Smooth muscle cell (in vitro differentiated cells): ENCODE measurements at regions not wholly inside any gene's neighbourhood (a gene's known extent, or its start where the extent isn't known, plus 50 kb on each side); places are given as distances from the start of the nearest gene placed in this dataset.

Experiments used
- DNase-seq: peaks from one replicate; lab custom pipeline; 2025; ENCODE audit not compliant: unreplicated experiment; lab: John Stamatoyannopoulos, UW
- H2AFZ ChIP-seq: fragments of 200-600 bp; sonication (generic); 2 replicates; pipeline ENCODE4 v1.6.0; 2016; ENCODE audit warnings: antibody characterized with exemption, low read depth, mild to moderate bottlenecking
- H3F3A ChIP-seq: fragments of 200-600 bp; sonication (generic); 2 replicates; pipeline ENCODE4 v1.6.0; 2017; ENCODE audit warnings: antibody characterized with exemption, low read depth
- H3K27ac ChIP-seq: fragments of 200-600 bp; sonication (generic); 2 replicates; pipeline ENCODE4 v1.5.1; 2016; ENCODE audit warnings: low read depth, mild to moderate bottlenecking
- H3K27me3 ChIP-seq: fragments of 200-600 bp; sonication (generic); 2 replicates; pipeline ENCODE4 v1.6.1; 2016; ENCODE audit warnings: low read depth, mild to moderate bottlenecking
- H3K36me3 ChIP-seq: fragments of 200-600 bp; sonication (generic); 2 replicates; pipeline ENCODE4 v1.5.1; 2016; ENCODE audit warnings: low read depth
- H3K4me1 ChIP-seq: fragments of 200-600 bp; sonication (generic); 2 replicates; pipeline ENCODE4 v1.5.1; 2016; ENCODE audit warnings: low read depth
- H3K4me2 ChIP-seq: fragments of 200-600 bp; sonication (generic); 2 replicates; pipeline ENCODE4 v1.6.0; 2016; ENCODE audit warnings: mild to moderate bottlenecking
- H3K4me3 ChIP-seq: fragments of 200-600 bp; sonication (generic); 2 replicates; pipeline ENCODE4 v1.5.1; 2016; ENCODE audit warnings: mild to moderate bottlenecking
- H3K79me2 ChIP-seq: fragments of 200-600 bp; sonication (generic); 2 replicates; pipeline ENCODE4 v1.6.0; 2016; ENCODE audit warnings: low read depth, mild to moderate bottlenecking
- H3K9ac ChIP-seq: fragments of 200-600 bp; sonication (generic); 2 replicates; pipeline ENCODE4 v1.6.0; 2016; ENCODE audit warnings: low read depth
- H3K9me3 ChIP-seq: fragments of 200-600 bp; sonication (generic); replicated peaks from 2 replicates; pipeline ENCODE4 v1.5.1; 2016; ENCODE audit warnings: low read depth
- H4K20me1 ChIP-seq: fragments of 200-600 bp; sonication (generic); 2 replicates; pipeline ENCODE4 v1.6.0; 2016; ENCODE audit warnings: low read depth
- CTCF ChIP-seq: fragments of 200-600 bp; sonication (generic); IDR thresholded peaks from 2 replicates; pipeline ENCODE4 v1.5.1; 2017; ENCODE audit warnings: borderline replicate concordance, mild to moderate bottlenecking, antibody characterized with exemption; ENCODE audit not compliant: insufficient read depth, poor library complexity, severe bottlenecking
- whole genome bisulfite sequencing: methylation state at CpG from one replicate; pipeline ENCODE4 v1.1.7; 2016; ENCODE audit warnings: low lambda C conversion rate; 5-methylcytosine and 5-hydroxymethylcytosine counted together

DNA sequence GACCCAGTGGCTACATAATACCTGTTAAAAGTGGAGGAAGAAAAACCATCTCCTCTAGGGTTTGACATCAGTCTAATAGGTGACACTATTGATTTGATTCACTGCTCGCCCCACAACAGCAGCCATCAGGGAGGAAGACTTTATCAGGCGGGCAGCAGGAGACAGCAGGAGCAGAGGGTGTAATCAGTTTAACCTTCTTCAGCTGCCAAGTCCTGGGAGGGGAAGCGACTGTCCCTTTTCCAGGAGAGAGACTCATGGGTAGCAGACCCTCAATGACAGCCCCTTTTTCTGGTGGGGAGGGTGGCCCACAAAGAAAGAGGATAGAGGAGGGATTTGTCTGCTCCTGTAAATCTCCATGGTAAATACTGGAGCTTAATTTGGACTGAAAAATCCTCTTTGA, 291.8 kb downstream of the HAPSTR1 start:
- H3K9me3 ChIP-seq: no peaks in the 10 kb centered on the region
- TF ChIP-seq CTCF: no peak
- no peak overlapping the region for H2AFZ ChIP-seq
- H3K27me3 ChIP-seq: no peaks in the 10 kb centered on the region
- H3K27ac ChIP-seq: no peak overlapping the region
- no peaks in the 10 kb centered on the region for H3K36me3 ChIP-seq
- H3F3A ChIP-seq: no peaks in the 10 kb centered on the region
- no peaks in the 10 kb centered on the region for H4K20me1 ChIP-seq
- WGBS: 91% methylated on average over 3 of the region's 3 CpGs
- DNase-seq: no peak
- no peak overlapping the region for H3K4me2 ChIP-seq
- H3K79me2 ChIP-seq: no peaks in the 10 kb centered on the region
- no peaks in the 10 kb centered on the region for H3K4me1 ChIP-seq
- H3K9ac ChIP-seq: no peak overlapping the region
- no peak overlapping the region for H3K4me3 ChIP-seq

- H3K79me2 ChIP-seq: no peaks in the 10 kb centered on the region
- no peak overlapping the region for H2AFZ ChIP-seq
- no peak overlapping the region for H3K27ac ChIP-seq
- no peaks in the 10 kb centered on the region for H4K20me1 ChIP-seq
- no peaks in the 10 kb centered on the region for H3K9me3 ChIP-seq
- WGBS: 76% methylated on average over 4 of the region's 4 CpGs
- no peak overlapping the region for H3K4me3 ChIP-seq
- no peak overlapping the region for H3K4me2 ChIP-seq
- H3K4me1 ChIP-seq: no peaks in the 10 kb centered on the region
- no peaks in the 10 kb centered on the region for H3K27me3 ChIP-seq
- DNase-seq: no peak
- no peaks in the 10 kb centered on the region for H3K36me3 ChIP-seq
- H3F3A ChIP-seq: no peaks in the 10 kb centered on the region
- no peak for TF ChIP-seq CTCF
- H3K9ac ChIP-seq: no peak overlapping the region
These were observed 292.7 kb downstream of the HAPSTR1 start for GRCh38 chr16:9384141-9384540.

DNA sequence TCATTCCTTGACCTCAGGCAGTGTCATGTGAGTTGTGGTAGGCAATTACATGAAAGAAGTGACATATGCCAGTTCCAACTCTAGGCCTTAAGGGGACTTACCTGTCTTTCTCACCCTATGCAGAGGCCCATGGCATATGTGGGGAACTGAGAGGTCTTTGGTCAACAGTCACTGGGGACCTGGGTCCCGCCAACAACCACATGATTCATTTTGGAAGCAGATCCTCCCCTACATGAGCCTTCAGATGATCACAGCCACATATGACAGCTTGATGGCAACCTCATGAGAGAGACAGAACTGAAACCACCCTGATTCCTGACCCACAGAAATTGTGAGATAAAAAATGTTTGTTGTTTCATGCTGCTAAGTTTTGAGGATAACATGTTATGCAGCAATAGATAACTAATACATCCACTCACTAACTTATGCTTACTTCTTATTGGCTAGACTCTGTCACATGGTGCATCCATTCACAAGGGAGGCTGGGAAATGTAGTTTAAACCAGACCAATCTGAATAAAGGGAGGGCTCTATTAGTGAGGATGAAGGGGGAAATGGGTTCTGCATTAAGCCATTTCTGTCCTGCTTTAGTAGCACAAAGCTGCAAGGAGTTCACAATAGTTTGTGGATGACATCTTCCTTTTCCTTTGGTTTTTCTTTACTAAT, 298.2 kb downstream of the HAPSTR1 start:
- 90% methylated on average over 1 of the region's 1 CpG for WGBS
- Histone ChIP-seq H3K4me1 (peaks cover 8% of the 10 kb centered on the region), H3K9me3 (no peaks in the 10 kb centered on the region), H3F3A (no peaks in the 10 kb centered on the region), H3K36me3 (no peaks in the 10 kb centered on the region), H3K4me2 (no peak overlapping the region), H3K79me2 (no peaks in the 10 kb centered on the region), H3K27ac (no peak overlapping the region), H3K27me3 (no peaks in the 10 kb centered on the region), H3K4me3 (no peak overlapping the region), H4K20me1 (no peaks in the 10 kb centered on the region), H2AFZ (no peak overlapping the region), H3K9ac (no peak overlapping the region)
- no peak for TF ChIP-seq CTCF
- no peak for DNase-seq

- Histone ChIP-seq H3K4me3 (no peak overlapping the region), H3K9me3 (no peaks in the 10 kb centered on the region), H3K9ac (no peak overlapping the region), H3K4me1 (peaks cover 8% of the 10 kb centered on the region), H3K27ac (no peak overlapping the region), H3F3A (no peaks in the 10 kb centered on the region), H3K27me3 (no peaks in the 10 kb centered on the region), H3K4me2 (no peak overlapping the region), H4K20me1 (no peaks in the 10 kb centered on the region), H3K36me3 (no peaks in the 10 kb centered on the region), H3K79me2 (no peaks in the 10 kb centered on the region), H2AFZ (no peak overlapping the region)
- 39% methylated on average over 7 of the region's 7 CpGs for WGBS
- TF ChIP-seq CTCF: no peak
- DNase-seq: no peak
These were observed 301.5 kb downstream of the HAPSTR1 start for GRCh38 chr16:9392956-9393355.
